ENCODE measurements at regions not wholly inside any gene's neighbourhood (a gene's known extent, or its start where the extent isn't known, plus 50 kb on each side); places are given as distances from the start of the nearest gene placed in this dataset.

DNA sequence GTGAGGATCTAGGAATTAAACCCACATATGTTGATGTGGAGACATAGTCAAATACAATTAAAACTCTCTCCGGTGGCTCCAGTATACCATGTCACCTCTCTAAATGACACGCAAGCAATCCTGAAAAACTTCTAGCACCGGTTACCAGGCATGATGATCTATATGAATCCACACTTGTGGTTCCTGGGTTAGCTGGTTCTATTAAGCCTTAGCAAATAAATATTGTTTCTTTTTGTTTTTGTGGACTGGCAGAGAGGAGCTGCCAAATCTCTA is 104.8 kb downstream of the SEC61B start:
- DNase-seq (ENCODE audit: low read depth in 2 of 2) = no peak

DNA sequence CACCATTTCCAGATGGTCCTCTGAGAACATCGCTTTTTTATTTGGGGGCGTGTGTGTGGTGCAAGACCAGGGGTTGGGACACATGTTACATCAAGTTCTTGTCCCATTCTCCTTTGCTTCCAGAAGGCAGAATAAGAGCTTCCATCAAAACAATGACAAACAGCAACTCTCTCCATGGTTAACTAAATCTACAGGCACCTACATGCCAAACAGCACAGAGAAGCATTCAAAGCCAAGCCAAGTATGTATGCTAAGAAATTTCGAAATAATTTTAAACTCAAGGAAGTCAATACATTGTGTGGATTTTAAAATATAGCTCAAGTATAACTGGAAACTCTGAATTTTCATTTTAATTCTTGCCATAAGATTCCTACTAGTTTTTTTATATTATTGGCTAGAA is 105.6 kb downstream of the SEC61B start:
- no peak for DNase-seq (ENCODE audit: low read depth in 2 of 2)

DNA sequence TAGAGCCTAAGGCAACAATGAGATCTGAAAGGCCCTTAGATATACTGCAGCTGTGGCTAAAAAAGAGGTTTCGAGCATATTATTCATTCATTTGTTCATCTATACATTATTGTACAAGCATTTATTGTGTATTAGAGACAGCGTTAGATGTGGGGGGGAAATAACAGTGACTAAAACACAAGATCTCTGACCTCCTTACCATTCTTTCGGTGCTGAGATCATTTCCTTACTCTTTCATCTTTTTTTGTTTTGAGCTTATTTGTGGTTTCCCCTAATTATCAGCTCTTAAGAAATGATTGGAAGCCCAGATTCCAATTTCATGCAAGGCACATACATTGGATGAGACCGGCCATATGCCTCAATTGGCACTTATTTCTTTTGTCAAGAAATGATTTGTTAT is 113.2 kb downstream of the SEC61B start:
- peak in 1 of 2 donors; percentile 73 for DNase-seq (ENCODE audit: low read depth in 2 of 2)

DNA sequence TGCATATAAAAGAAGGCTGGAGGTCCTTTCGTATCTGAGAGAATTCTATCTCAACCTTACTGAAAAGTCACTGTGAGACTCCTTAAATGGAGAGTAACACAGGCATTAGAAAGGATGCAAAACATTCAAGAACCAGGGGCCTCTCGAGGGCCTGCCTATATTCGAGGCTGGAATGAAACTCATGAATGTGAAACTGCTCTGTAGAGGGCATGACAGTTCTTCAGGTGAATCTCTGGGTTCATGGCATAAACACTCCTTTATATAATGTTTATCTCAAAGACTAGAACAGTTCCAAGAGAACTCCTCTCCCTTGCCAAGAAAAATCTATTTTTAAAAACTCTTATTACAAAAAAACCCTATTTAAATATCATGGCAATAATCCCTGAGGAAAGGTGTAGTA is 113.9 kb downstream of the SEC61B start:
- DNase-seq (ENCODE audit: low read depth in 2 of 2) = no peak

DNA sequence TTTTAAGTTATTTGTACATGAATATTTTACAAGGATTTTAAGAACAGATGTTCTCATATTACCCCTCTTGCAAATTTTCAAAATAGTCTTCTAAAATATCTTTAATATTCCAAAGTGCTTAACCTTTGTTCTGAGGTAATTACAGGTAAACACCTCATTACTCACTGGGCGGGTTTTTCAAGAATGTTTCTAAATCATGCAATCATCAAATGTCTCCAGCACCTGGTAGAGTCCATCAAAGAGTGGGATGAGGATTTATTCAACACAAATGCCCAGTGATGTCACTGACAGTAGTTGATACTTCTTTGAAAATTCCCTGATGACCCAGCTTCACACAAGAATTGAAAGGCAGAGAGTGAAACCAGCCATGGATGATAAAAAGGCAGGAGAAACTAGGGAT is 114.4 kb downstream of the SEC61B start:
- no peak for DNase-seq (ENCODE audit: low read depth in 2 of 2)

DNA sequence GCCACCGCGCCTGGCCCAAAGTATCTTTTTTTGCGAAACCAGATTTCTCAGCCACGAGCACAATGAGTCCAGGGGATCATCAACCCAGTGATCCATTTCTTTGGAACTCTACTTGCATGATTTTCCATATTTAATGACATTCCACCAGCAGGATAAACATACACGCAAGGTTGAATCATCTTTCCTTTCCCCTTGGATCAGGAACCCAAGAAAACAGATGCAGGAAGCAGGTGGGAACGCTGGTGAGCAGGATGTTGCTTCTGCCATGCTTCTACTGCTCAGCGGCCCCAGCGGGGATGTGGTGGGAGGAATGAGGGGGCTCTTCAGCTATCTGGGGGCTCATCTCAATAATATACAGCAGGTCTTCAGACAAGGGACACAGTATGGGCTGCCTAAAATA is 118.2 kb downstream of the SEC61B start:
- DNase-seq (ENCODE audit: low read depth in 2 of 2) = peak; percentile 77 to 95

DNA sequence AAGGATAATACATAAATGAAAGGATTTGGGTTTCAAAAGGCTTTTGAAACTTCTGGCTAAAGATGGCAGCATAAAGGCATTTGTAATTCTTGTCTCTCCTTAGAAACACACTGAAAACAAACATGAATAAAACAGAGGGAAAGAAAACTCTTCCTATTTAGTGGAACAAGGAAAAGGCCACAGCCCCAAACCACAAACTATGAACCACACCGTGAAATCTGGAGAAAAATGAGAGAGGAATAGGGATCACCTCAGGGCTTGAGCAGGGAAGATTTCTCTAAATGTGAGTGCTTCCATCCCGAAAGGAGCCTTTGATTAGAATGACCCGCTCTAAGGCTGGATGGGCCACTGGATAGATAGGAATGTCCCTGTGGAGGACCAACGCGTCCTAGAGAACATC is 119.6 kb downstream of the SEC61B start:
- DNase-seq (ENCODE audit: low read depth in 2 of 2) = no peak

DNA sequence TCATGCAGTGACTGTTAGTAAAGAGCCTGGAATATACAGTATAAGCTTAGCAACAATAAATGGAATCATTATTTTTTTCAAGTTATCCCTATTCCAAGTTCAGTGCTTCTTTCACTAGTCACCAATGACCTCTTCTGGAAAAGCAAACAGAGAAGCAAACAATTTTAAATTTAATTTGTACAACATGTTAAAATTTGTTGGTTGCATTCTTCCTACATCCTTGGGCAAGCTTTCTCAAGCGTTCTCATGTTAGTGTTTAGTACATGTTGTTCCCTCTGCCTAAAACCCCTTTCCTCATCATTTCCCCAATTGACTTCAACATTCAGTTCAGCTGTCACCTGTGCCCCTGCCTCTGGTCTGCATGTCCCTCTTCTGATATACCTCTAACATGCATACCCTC is 123.4 kb downstream of the SEC61B start:
- no peak for DNase-seq (ENCODE audit: low read depth in 2 of 2)

DNA sequence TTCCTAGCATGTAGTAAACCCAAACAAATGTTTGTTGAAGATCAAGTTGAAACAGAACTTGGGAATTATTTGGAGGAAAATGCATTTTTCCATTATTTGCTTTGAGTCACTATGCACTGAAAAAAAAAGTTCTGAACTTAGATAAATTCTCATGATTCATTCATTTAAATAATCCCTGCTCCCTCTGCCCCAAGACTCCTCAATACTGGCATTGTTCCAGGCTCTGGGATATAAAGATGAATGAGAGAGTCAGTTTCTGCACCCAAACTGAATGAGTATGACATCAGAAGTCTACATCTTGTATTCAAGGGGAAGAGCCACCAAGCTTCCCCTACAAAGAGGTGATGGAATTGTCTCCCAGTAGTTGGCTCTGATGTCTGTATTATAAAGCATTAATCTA is 123.9 kb downstream of the SEC61B start:
- peak in 1 of 2 donors; percentile 60 for DNase-seq (ENCODE audit: low read depth in 2 of 2)

DNA sequence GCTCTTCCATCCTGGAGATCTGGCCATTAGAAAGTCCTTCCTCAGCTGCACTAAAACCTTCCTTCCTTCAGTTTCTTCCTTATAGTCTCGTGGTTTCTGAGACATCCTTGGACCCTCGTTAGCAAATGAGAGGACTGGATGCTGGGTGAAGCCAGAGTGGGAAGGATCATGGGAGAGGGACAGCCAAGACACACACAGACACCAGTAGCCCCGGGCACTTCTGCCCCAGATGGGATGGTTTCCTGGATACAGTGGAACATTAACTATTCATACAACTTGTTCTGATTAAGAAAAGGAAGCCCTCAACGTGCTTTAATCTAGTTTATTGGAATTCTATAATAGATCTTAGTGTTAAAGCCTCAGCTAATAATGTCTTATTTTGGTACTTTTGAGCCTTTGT is 125.5 kb downstream of the SEC61B start:
- no peak for DNase-seq (ENCODE audit: low read depth in 2 of 2)

DNA sequence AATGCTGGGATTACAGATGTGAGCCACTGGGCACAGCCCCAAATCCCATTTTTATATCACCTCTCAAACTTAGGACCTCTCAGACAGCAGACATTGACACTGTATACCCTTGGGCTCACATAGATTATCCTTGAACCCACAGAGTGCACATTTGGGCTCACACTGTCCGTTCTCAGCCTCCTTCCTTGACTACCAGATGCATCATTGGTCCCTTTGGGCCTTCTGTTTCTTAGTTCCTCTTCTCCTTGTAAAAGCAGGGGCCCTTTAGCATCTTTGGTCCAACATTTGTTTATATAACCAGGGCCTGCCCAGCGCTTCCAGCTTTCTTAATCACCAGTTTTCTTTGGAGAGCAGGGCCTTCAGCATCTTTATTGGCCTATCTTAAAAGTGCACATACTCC is 126.2 kb downstream of the SEC61B start:
- no peak for DNase-seq (ENCODE audit: low read depth in 2 of 2)

DNA sequence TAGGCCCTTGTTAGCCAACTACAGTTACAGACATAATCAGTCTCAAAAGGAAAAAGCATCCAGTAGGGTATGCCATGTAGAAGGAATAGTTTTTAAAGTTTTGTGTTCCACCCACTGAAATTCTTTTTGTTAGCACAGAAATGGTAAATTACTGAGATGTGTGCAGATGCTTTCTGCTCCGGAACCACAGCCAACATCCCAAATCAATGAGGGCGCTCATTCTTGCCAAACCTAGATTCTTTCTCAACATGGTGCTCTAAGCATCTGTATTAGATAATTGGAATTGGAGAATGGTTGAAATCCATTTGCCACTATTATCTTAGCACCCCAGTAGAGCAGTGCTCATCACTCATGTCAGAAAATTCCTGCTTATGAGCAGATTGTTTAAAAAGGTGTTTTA is 127.8 kb downstream of the SEC61B start:
- DNase-seq (ENCODE audit: low read depth in 2 of 2) = no peak

DNA sequence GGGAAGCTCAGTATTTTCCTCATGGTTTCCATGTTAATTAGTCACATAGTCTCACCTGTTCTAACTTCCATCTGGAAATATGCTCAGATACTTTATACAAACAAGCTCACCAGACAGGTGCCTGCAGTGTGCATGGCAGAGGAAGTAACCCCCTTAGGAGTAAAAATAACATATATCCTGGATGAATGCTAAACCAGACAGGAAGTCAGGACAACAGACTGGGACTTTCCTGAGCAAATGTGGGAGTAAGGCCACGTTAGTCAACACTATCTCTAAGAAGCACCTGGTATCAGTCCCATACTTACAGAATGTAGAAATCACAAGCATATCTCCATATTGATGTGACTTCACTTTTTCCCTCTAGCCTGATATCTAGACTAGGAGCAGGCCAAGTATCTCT is 128.4 kb downstream of the SEC61B start:
- peak; percentile 64 to 89 for DNase-seq (ENCODE audit: low read depth in 2 of 2)

DNA sequence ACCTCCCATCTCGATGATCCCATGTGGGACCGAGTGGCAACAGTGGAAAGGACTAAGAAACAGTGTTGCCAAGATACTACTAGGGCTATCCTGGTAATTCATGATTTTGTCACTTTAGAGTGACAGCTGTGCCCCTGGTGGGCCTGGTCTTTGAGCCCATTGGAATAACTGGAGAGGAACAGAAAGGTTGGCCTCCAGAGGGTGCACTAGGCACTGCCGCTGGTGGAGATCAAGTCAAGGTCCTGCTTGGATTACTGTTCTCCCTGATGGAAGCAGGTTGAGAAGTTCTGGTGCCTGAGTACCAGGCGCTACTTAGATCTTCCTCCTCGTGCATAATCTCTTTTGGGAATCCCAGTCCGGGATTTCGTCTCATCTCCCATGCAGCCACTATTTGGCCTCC is 129.6 kb downstream of the SEC61B start:
- DNase-seq (ENCODE audit: low read depth in 2 of 2) = no peak

DNA sequence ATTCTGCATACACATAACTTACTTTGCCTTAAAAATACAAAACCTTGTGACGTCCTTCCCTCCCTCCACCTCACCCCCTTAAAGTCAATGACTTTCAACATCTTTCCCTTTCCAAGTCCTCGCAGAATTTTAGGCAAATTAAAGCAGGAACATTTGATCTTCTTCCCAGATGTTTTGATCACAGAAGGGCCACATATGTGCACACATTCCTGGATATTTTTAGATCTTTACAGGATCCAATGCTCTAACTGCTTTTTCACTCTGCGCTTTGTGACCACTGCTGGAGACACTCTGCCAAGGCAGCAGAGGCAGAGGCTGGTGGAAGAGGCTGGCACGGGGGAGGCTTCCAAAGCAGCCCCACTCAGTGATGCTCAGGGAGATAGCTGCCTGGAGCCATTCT is 130.7 kb downstream of the SEC61B start:
- no peak for DNase-seq (ENCODE audit: low read depth in 2 of 2)

DNA sequence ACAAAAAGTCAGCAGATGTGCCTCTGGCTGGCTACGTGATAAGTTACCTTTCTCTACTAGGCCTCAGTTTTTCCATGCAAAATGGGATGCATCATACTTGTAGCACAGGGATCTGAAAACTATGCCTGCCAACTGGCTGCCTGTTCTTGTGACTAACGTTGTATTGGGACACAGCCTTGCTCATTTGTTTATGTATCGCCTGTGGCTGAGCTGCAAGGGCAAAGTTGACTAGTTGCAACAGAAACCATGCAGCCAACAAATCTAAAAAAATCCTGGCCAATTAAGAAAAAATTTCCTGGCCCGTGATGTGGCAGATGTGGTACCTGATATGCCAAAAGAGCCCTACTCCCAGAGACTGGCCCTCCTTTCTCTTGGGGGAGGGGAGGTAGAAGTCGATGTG is 131.3 kb downstream of the SEC61B start:
- no peak for DNase-seq (ENCODE audit: low read depth in 2 of 2)

DNA sequence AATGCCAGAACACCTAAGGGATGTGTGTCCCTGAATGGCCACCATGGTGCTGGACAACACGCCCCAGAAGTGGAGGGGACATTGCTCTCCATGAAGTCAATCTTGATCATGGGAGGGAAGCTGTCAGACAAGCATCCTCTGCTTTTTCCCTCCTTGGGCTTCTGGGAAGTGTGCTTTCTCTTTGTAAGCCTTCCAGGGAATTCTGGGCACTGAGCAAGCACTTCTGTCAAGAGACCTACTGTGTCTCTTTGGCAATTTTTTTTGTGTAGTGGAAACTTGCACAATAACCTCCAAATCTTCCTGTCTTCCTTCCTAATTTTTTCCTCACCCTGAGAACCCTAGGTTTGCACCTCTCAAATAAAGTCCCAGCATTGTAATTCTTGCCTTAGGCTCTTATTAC is 132.0 kb downstream of the SEC61B start:
- DNase-seq (ENCODE audit: low read depth in 2 of 2) = no peak

DNA sequence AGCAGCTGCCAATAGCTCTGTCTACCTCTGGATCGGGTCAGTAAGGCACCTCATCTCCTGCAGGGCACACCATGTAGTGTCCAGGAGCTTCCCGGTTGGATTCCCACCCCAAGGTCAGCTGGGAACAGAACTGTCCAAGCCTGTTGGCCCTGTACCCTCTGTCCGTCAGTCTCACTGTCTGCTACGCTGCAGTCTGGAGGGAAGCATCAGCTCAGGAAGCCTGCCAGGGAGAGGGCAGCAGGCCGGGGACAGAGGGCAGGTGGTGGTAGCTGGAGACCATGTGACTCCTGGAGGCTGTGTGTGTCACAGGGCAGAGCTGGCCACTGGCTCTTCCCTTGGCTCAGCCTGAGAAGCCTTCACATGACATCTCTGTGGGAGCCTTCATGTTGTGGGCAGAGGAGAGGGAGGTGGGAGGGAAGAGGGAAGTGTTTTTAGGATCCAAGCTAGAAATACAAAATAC is 134.5 kb downstream of the SEC61B start:
- peak; percentile 55 to 58 for DNase-seq (ENCODE audit: low read depth in 2 of 2)

DNA sequence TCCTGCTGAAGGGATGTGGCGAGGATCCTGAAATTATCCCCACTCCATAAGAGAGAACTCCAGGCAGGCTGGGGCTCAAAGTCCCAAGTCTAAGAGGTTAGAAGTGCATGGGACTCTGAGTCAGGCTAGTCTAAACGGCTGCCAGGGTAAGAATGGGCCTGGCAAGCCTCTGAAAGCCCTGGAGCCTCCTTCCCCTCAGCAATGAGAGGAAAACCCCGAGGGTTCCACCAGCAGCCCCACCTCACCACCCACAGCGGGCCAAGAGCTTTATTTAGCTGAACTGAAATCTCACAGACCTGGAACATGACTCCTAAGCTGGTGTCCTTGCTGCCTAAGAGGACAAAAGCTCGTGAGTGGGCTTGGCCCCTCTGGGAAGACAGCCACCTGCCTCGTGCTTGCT is 135.5 kb downstream of the SEC61B start:
- DNase-seq (ENCODE audit: low read depth in 2 of 2) = no peak

DNA sequence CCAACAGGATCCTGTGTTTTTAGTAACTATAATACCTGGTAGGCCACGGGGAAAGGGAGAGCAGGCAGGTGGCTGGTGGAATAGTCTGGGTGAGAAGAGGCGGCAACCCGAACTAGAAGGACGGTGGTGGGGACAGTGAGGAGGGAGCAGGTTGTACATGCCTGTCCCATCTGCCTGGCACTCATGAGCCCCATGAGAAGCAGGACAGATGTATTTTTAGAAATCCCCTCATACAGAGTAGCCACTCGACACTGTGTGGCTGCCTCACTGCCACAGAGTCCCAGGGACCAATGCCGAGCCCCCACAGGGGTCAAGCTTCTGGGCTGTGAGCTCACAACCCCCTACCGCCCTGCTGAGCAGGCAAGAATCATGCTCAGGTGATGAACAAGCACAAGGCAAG is 136.6 kb downstream of the SEC61B start:
- no peak for DNase-seq (ENCODE audit: low read depth in 2 of 2)

DNA sequence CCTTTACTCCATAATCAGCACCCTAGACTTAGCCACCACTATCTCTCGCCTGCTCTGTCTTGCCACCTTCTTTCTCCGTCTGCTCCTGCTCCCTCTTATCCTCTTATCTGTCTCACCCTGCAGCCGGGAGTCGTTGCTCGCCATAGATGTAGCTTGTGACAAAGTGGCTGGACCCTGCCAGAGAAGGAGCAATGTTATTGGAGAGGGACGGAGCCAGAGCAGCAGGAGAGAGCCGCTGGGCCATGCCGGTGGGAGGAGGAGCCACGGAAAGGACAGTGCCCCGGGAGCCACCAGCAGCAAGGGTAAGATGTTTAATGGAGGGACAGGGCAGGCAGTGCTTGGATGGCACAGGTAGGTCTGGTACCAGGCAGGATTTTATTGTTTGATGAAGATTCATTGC is 137.3 kb downstream of the SEC61B start:
- DNase-seq (ENCODE audit: low read depth in 2 of 2) = no peak

DNA sequence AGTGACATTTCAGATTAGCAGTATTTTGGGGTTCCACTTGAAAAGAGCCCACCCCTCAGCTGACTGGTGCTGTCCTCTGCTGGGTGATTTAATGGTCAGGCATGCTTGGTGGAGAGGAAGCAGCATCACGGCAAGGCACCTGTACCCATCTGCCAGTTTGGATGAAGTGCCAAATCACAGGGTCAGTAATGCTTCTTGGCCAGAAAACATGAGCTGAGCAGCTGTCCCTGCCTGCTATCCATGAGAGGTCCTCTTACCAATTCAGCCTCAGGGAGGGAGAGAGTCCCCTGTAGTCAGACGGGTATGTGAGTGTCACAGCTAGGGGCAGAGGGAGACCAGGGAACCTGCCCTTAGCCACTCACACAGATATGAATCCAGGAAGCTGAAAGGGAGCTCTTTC is 137.9 kb downstream of the SEC61B start:
- DNase-seq (ENCODE audit: low read depth in 2 of 2) = no peak

DNA sequence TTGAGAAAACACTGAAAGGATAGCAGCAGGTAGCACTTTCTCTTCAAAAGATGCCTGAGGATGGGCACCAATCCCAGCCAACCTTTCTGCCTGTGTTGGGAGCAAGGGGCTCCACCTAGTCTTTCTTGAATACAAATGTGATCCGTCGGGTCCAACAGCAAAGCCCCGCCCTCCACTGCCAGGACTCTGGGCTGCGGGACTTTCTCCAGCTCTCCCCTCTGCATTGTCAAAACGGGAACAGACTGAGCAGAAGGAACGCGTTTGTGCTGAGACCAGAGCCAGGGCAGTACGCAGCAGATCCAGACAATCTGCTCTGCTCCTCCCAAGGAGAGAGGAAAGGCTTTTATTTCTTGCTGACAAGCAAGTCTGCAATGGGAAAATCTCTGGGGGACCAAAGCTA is 139.7 kb downstream of the SEC61B start:
- DNase-seq (ENCODE audit: low read depth in 2 of 2) = no peak

DNA sequence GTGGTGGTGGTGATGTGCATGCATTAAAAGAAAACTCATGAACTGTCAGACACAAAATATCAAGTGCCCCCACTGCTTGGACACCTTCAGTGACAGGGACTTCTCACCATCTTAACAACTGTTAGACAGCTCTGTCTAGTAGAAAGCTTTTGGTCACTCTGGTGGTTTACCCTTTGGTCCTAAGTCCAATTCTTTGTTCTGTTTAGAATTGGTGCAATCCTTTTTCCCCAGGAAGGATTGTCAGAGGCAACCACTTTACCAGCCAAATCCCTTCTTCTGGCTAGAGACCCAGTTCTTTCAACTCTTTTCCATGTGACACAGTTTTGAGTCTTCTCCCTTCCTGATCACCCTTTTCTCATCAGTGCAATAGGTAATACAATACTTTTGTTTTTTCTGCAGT is 140.2 kb downstream of the SEC61B start:
- no peak for DNase-seq (ENCODE audit: low read depth in 2 of 2)

DNA sequence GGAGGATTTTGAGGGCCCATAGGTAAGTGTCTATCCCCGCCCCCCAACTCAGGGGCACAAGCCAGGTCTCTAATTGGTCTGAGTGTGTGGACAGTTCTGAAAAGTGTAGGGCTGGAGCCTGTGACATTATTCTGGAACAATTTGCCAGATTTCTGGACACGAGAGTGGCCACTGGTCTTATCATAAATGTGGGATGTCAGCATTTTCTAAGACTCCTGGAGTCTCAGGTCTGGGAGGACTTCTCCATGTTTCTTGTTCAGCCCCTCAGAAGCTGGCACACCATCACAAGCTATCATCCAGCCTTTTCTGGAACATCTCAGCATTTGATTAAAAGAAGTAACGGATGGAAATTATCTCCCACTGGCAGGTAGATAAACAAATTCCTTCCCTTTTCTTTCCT is 141.4 kb downstream of the SEC61B start:
- no peak for DNase-seq (ENCODE audit: low read depth in 2 of 2)
